Colonic mucosa (tissue), 4 donors: ENCODE measurements at regions not wholly inside any gene's neighbourhood (a gene's known extent, or its start where the extent isn't known, plus 50 kb on each side); places are given as distances from the start of the nearest gene placed in this dataset.

Experiments
- DNase-seq: peaks from one replicate; pipeline ENCODE4 v3.0.0-alpha.2; 2020
- H3K27ac ChIP-seq: fragments of 200-600 bp; one replicate; pipeline ENCODE4 v1.8.0; 2021
- H3K27me3 ChIP-seq: fragments of 200-600 bp; one replicate; pipeline ENCODE4 v1.8.0; 2021
- H3K36me3 ChIP-seq: fragments of 200-600 bp; one replicate; pipeline ENCODE4 v1.8.0; 2021
- H3K4me1 ChIP-seq: fragments of 200-600 bp; one replicate; pipeline ENCODE4 v1.8.0; 2021; ENCODE audit warnings: mild to moderate bottlenecking
- H3K4me3 ChIP-seq: fragments of 200-600 bp; one replicate; pipeline ENCODE4 v1.8.0; 2021
- H3K9ac ChIP-seq, 2 donors: one replicate each; pipeline ENCODE4 v1.7.0; 2013; ENCODE audit warnings: control low read depth in 2 of 2, low read depth in 2 of 2, low read length in 2 of 2
- H3K9me3 ChIP-seq: fragments of 200-600 bp; one replicate; pipeline ENCODE4 v1.8.0; 2021
- intact Hi-C: fragments of 100-400 bp; cut with DNase I; formaldehyde crosslinking; loops from one replicate; pipeline ENCODE4 v1.14.1; 2022
- TF ChIP-seq, protein P1 (sequence below): fragments of 200-600 bp; IDR thresholded peaks from one replicate; pipeline ENCODE4 v1.8.0; 2022; ENCODE audit warnings: antibody characterized with exemption, mild to moderate bottlenecking
- donor health status: healthy.
- donor health status: DM: no; HTN: no; CAD: no.
- donor health status: DM: no; HTN: no; CAD: no.

DNA sequence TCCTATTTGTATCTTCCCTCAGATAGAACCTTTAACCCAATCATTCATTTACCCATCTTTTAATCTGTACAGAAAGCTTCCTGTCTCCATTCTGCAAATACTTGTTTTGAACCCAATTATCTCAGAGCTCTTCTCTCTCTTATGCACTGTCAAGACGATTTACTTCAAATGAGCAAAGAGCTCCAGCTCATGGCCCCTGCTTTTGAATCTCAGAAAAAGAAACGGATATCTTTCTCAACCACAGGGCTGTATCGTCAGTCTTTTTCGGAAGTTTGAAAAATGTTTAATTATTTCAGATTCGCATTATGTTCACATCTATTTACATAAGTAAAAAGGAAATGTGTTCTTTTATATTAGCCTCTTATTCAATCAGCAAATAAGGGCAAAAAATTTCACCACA lies 322.7 kb upstream of the NBEA start:
- Histone ChIP-seq H3K36me3 (no peaks in the 10 kb centered on the region), H3K9me3 (no peaks in the 10 kb centered on the region), H3K27ac (no peak overlapping the region), H3K9ac (no peak overlapping the region), H3K4me3 (no peak overlapping the region), H3K4me1 (no peaks in the 10 kb centered on the region), H3K27me3 (no peaks in the 10 kb centered on the region)
- intact Hi-C loops = no loop called here
- TF ChIP-seq, protein P1, sequence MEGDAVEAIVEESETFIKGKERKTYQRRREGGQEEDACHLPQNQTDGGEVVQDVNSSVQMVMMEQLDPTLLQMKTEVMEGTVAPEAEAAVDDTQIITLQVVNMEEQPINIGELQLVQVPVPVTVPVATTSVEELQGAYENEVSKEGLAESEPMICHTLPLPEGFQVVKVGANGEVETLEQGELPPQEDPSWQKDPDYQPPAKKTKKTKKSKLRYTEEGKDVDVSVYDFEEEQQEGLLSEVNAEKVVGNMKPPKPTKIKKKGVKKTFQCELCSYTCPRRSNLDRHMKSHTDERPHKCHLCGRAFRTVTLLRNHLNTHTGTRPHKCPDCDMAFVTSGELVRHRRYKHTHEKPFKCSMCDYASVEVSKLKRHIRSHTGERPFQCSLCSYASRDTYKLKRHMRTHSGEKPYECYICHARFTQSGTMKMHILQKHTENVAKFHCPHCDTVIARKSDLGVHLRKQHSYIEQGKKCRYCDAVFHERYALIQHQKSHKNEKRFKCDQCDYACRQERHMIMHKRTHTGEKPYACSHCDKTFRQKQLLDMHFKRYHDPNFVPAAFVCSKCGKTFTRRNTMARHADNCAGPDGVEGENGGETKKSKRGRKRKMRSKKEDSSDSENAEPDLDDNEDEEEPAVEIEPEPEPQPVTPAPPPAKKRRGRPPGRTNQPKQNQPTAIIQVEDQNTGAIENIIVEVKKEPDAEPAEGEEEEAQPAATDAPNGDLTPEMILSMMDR = no peak
- DNase-seq = no peak

DNA sequence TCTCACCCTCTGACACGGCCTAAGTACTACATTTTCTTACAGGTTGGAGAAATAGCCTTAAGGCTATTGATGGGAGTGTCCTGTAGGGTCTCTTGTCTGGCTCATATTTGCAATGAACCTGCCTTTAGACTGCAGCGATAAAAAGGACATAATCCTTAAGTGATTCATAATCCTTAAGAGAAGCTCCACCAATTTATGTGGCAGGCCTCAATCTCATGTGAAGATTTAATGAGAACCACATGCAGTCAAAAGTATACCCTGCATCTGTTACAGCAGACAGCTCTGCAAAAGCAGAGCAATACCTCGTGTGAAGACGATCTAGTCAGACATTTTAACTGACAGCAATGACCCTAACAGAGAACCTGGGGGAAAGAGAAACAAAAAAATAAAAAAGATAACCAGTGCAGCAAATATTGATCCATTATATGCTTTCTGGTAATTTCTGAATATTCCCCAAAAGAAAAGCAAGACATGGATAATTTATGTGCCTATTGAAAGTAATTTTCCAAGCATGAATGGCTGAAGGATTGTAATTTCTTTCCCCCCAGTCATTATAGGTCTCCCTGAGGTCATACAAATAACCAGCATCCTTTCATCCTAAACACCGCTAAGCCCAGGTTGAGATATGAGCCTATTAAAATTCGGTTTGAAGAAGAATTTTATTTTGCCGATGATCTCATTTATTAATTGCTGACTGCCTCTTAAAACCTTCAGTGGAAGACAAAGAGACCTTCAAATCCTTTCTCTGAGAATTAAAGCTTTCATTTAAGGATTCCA lies 321.8 kb upstream of the NBEA start:
- Histone ChIP-seq H3K9ac (no peak overlapping the region), H3K4me1 (no peaks in the 10 kb centered on the region), H3K27me3 (no peaks in the 10 kb centered on the region), H3K36me3 (no peaks in the 10 kb centered on the region), H3K9me3 (no peaks in the 10 kb centered on the region), H3K27ac (no peak overlapping the region), H3K4me3 (no peak overlapping the region)
- TF ChIP-seq, protein P1 = no peak
- intact Hi-C loops = no loop called here
- no peak for DNase-seq

DNA sequence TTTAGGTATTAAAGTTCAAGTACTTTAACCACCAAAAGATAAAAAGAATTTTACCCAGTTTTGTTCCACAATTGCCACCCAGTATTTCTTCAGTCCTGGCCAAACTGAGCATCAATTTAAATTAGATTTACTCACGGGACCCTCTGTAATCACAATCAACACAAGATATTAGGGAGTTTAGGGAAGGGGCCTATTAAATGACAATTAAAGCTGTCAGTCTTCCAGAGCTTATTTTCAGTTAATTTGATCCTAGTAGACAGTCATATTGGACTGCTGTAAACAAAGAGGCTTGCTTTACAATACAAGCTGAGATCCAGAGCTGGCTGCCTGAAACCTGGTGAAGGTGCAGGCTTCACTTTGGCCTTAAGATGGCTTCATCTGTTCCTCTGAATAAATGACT lies 321.2 kb upstream of the NBEA start:
- Histone ChIP-seq H3K27ac (no peak overlapping the region), H3K36me3 (no peaks in the 10 kb centered on the region), H3K9me3 (no peaks in the 10 kb centered on the region), H3K9ac (no peak overlapping the region), H3K4me3 (no peak overlapping the region), H3K4me1 (no peaks in the 10 kb centered on the region), H3K27me3 (no peaks in the 10 kb centered on the region)
- TF ChIP-seq, protein P1 = no peak
- no peak for DNase-seq
- intact Hi-C loops = no loop called here

DNA sequence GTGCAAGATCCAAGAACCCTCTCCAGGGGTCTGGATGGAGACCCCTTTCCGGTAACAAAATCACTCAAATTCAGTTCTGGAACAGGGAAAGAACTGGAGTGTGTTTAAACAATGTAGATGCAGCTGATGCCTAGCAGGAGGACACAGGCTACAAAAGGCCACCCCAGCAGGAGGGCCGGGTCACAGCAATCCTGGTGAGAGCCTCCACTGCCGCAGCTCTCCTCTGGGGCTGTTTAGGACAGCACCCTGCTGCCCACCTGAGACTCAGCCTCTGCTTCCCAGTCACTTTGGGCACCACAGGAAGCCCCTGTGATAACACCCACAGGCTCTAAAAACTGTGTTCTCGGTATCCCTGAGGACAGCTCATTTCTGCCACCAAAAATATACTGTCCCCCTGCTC lies 318.7 kb upstream of the NBEA start:
- Histone ChIP-seq H3K4me3 (no peak overlapping the region), H3K36me3 (no peaks in the 10 kb centered on the region), H3K9me3 (no peaks in the 10 kb centered on the region), H3K27ac (no peak overlapping the region), H3K4me1 (no peaks in the 10 kb centered on the region), H3K27me3 (no peaks in the 10 kb centered on the region), H3K9ac (no peak overlapping the region)
- TF ChIP-seq, protein P1 = no peak
- DNase-seq = no peak
- intact Hi-C loops = no loop called here

DNA sequence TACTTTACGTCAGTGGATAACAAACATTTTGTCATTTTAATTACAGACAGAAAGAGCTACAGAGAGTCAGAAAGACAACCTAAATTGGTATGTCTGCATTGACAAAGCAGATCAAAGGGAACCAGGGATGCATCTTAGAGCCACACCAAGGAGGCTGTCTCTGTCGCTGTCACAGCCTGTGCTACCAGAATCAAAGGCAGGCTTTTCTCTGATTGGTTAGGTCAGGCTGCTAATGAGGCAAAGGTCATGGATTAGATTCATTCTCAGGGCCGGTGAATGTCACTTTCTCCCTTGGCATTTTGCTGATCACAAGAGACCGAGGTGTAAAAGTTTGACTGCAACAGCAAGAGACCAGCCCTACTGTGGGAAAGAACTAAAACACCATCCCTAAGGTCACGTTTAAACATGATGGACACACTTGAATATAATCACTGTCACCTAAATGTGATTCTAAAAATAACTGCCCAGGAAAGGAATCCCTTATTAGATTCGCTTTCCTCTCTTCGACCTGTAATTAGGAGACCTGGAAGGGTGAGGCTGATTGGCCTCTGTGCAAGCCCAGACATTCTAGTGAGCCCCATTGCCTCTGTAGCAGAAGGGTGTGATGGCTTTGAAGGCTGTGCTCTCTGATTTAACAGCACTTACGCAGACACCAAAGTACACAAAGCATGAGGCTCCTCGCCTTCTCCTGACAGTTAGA lies 314.4 kb upstream of the NBEA start:
- Histone ChIP-seq H3K36me3 (no peaks in the 10 kb centered on the region), H3K27ac (no peak overlapping the region), H3K27me3 (no peaks in the 10 kb centered on the region), H3K4me3 (no peak overlapping the region), H3K4me1 (no peaks in the 10 kb centered on the region), H3K9ac (no peak overlapping the region), H3K9me3 (no peaks in the 10 kb centered on the region)
- no peak for DNase-seq
- TF ChIP-seq, protein P1 = no peak
- intact Hi-C loops = no loop called here
